ENCODE measurements at regions not wholly inside any gene's neighbourhood (a gene's known extent, or its start where the extent isn't known, plus 50 kb on each side); places are given as distances from the start of the nearest gene placed in this dataset.

DNA sequence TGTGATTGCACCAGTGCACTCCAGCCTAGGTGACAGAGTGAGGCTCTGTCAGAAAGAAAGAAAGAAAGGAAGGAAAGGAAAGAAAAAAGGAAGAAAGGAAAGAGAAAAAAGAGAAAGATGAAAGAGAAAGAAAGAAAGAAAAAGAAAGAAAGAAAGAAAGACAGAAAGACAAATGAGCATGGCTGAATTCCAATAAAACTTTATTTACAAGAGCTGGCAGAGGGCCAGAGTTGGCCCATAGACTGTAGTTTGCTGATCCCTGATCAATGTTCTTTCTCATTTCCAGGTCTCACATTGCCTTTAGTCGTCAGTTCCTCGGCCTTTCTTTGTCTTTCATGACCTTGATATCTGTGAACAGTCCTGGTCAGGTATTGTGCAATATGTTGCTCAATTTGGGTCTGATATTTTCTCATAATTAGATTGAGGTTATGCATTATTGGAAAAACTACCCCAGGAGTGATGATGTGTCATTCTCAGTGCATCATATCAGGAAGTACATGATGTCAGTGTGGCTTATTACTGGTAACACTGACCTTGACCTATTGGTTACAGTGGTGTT, 68.5 kb upstream of the MED9 start (continued):
- TF ChIP-seq ZNF462 (CRISPR knock-in tag; IDR thresholded peaks at IDR 0.05) (no peak), CTCF (conservative IDR thresholded peaks at IDR 0.05; ENCODE audit: low read depth in 2 of 2) (no peak), EZH2 (IDR thresholded peaks at IDR 0.05; ENCODE audit: low read depth, unreplicated experiment) (no peak), ETS1 (IDR thresholded peaks at IDR 0.05) (no peak), NANOG (IDR thresholded peaks at IDR 0.05; ENCODE audit: borderline replicate concordance) (no peak), ZNF114 (CRISPR knock-in tag; IDR thresholded peaks at IDR 0.05) (no peak), ZNF331 (CRISPR knock-in tag; IDR thresholded peaks at IDR 0.05; ENCODE audit: low read depth) (no peak), STAT1 (IDR thresholded peaks at IDR 0.05; ENCODE audit: unreplicated experiment) (no peak), CREB1 (CRISPR knock-in tag; IDR thresholded peaks at IDR 0.05; ENCODE audit: low read depth) (no peak)

Data from GM23338 (cell line).